Tongue (tissue), 1 donor: ENCODE measurements at regions not wholly inside any gene's neighbourhood (a gene's known extent, or its start where the extent isn't known, plus 50 kb on each side); places are given as distances from the start of the nearest gene placed in this dataset.

Experiments
- DNase-seq: peaks from one replicate; pipeline ENCODE4 v3.0.0-alpha.2; 2015

- DNase-seq, result no peak
Measured at GRCh38 chr9:38312406-38312805, 80.1 kb upstream of the ALDH1B1 start.

GRCh38 chr9:38311382-38312270, 80.9 kb upstream of the ALDH1B1 start:
- peak; percentile 59 for DNase-seq

DNA sequence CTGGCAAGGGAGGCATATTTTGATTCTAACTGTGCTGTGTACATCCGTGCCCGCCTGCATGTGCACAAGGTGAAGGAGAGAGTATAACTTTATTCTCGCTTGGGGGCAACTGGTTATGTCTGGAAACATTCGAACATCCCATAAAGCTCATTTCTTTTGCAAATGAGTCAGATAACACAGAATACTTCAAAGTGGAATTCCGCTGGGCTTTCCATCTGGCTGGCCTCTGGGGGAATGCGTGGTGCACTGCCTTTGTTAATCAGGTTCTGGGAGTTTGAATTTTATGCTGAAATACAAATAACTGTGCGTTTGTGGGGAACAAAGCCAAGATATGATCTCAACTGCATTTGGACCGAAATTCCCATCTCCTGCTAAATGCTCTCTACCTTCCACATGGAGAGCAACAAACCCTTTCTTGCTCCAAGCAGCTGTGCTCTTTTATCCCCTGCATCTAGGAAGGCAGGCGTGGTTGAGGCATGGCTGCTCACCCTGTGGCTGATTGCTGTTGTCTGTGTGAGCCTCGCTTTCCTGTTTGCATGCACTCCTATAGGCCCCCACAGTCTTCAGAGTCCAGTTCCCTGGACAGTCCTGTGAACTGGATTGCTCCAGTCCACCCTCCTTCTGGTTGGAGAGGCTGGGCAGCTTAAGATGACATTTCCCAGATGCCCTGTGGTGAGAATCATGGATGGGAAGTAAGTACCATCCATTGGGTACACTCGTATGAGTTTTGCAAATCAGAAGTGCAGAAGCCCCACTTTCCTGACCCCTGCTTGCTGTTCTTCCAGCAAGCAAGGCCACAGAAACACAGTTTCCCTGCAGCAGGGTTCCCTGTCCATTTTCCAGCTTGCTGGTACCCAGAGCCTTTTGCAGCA, 82.9 kb upstream of the ALDH1B1 start:
- peak; percentile 80 for DNase-seq

DNA sequence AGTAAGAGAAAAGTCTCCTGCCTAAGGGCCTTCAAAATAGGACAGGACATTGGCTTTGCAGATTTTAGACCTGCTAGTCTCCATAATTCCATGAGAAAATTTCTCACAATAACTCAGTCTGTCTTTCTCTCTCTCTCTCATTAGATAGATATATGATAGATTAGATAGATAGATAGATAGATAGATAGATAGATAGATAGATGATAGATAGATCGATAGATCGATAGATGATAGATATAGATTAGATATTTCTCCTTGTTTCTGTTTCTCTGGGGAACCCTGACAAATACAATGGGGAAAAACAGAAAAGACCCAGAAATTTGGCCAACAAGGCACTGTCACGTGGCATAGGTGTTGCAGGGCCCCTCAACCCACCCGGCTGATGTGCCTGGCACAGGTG, 84.4 kb upstream of the ALDH1B1 start:
- DNase-seq, result no peak

DNA sequence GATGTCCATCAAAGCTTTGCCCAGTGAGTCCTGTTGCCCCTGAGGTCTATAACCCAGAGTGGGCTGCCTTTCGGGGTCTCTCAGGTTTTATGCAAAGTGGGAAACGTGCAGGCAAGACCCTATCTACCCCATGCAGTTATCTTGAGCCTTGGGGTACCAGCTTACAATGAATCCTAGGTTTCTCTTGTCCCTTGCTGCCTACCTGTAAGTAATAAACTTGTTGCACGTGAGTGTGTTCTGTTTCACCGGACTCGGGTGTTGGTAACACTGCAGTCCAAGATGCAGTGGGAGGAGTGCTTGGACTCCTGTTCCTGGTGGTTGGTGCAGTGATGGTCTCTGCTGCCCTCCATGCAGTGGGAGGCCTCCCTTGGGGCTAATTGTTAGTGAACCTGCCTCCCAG, 85.6 kb upstream of the ALDH1B1 start:
- DNase-seq, result no peak

- no peak for DNase-seq
Measured at GRCh38 chr9:38305582-38305981, 86.9 kb upstream of the ALDH1B1 start.

GRCh38 chr9:38301376-38302106, 91.0 kb upstream of the ALDH1B1 start:
- DNase-seq, result no peak

- no peak for DNase-seq
Measured at GRCh38 chr9:38299856-38300255, 92.6 kb upstream of the ALDH1B1 start.

DNA sequence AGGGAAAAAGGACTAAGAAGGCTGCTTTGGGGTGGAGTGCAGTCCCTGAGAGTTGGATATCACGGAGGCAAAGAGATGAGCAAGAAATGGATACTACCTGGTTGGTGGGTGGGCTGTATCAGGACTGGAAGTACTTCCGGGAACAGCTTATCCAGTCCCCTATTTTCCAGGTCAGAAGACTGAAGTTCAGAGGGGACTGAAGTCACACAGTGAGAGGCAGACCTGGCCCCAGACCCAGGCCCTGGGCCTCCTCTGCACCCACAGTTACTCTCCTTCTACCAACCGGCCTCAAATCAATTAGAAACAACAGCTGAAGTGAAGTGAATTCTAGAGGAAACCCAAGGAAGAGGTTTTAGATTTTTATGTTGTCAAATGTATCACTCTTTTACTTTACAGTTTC, 93.6 kb upstream of the ALDH1B1 start:
- DNase-seq, result no peak

DNA sequence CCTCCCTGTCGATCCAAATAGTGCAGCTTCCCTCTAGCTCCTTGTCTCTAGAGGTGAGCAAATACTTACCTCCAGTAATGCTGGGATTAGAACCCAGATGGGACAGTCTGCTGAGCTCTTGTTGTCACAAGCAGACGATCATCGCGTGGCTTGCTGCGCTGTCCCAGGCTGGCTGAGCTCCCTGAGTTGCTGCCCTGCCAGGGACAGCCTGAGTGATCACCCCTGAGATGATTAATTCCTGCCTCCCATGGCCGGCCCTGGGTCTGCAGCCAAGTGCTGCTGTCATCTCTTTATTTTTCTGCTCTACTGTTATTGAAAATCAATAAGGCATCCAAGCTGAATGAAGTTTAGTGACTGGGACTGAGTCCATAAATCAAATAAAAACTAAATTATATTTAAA, 94.0 kb upstream of the ALDH1B1 start:
- no peak for DNase-seq

DNA sequence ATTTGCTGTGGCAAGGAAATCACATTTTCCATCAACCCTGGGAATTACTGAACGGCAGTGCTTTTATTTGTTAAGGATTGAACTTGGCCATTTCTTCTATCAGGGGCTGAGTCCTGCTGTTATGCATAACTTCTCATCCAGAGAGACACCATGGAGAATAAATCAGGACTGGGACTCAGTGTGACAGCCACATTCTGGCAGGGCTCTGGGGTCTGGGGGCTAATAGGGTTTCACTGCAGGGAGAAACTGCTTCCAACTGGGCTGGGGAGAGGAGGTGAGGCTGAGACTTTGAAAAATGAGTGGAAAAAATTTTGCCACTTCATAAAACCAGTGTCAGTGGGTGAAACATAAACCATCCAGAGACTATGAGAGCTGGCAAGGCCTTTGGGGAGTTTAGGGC, 95.7 kb upstream of the ALDH1B1 start:
- DNase-seq, result no peak

- no peak for DNase-seq
Measured at GRCh38 chr9:38295764-38296163, 96.7 kb upstream of the ALDH1B1 start.

DNA sequence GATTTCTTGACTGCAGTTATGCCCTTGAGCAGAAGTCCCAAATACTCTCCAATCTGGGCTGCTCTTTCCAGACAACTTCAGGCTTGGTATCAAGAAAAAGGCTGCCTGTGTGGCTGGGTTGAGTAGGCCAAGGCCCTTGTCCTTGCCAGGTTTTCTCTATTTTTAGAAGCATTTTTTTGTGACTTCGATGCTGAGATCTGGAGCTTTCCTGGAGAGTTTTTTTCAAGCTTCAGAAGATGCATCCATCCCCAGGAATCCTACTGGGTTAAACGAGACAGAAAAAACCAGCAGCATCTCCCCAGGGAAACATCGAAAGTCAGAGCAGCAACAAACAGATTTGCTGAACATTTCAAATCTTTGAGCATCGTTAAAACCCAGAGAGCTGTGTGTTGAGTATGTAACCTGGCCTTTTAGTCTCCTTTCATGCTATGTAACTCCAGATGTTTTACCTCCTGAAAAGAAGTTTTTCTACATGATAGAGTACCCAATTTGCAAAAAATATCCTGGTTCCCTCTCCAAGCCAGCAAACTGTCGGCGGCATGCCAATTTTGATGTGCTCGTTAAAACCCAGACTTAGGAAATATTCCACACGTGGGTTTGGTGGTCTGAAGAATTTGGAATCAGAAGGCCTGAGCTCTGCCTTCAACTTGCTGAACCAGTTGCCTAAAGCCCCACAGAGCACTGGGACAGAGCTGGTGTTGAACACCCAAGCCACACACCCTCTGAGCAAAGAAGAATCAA, 98.1 kb upstream of the ALDH1B1 start:
- peak; percentile 58 for DNase-seq

GRCh38 chr9:38293022-38293421, 99.5 kb upstream of the ALDH1B1 start:
- no peak for DNase-seq

- DNase-seq, result no peak
Measured at GRCh38 chr9:38292480-38292879, 100.0 kb upstream of the ALDH1B1 start.

DNA sequence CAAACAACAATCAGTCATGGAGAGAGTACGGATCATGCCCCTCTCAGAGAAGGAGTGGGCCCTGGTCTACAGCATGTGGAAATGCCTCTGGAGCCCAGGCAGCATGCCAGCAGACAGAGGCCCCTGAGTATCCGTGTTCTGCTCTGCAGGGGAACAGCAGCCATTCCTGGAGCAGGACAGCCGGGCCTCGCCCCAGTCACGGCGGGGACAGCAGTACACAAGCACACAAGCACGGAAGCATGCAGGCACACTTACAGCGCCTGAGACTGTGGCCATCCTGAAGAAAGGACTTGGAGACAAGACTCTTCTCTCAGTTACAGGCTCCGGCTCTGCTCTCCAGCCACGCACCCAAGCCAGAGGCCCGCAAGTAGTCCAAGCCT, 102.6 kb upstream of the ALDH1B1 start:
- DNase-seq, result peak; percentile 65

DNA sequence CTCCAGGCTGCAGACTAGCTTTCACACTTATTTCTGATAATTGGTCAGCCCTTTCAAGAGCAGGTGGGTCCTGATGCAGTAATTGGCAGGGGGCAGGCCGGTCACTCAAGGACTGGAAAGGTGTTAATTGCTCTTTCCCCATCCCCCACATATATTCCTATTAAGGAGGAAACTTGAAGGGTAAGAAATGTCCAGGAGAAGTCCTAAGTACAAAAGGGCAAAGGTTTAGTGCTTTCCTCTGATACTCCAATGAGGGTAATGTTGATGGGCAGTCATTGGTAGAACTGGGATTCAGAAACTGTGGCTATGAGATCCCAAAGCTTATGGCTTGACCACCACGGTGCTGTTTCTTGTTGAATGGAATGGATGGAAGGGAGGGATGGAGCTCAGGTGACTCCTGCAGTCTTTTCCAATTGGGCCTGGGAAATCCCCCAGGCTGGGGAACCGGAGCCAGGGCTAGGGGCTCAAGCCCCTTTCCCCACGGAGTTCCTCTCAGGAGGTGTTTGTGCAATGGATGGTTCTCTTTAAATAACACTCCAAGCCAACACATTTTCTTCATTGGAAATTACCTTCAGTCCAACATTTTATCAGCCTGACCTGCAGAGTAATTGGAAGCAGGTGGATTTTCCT, 103.2 kb upstream of the ALDH1B1 start:
- DNase-seq, result no peak

GRCh38 chr9:38288502-38288901, 104.0 kb upstream of the ALDH1B1 start:
- no peak for DNase-seq

- DNase-seq, result no peak
Measured at GRCh38 chr9:38287420-38287985, 105.0 kb upstream of the ALDH1B1 start.

DNA sequence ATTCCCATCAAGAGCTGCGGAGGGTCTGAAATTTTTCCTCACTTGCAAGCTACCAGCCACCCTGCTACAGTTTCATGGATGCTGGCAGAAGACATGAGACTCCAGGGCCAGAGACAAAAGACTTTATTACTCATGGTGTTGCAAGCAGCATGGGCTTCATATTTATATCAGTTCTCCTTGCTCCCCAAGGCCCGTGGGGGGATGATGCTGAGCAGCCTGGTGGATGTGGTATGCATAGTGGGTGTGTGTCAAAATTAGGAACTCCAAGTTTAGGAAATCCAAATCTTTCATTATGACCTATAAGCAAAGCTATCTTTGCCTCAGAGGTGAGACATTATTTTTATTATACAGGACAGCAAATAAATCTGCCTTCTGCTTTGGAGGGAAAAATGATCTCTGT, 105.7 kb upstream of the ALDH1B1 start:
- no peak for DNase-seq

GRCh38 chr9:38286357-38286756, 106.1 kb upstream of the ALDH1B1 start:
- no peak for DNase-seq
